Right lobe of liver (tissue), 6 donors: ENCODE measurements at regions not wholly inside any gene's neighbourhood (a gene's known extent, or its start where the extent isn't known, plus 50 kb on each side); places are given as distances from the start of the nearest gene placed in this dataset.
A peak's percentile ranks its signal among the peaks of the same experiment; 100 is the strongest.

ENCODE experiments used
- ATAC-seq, 4 donors: fragments of 200-7000 bp; cut with Tn5 transposase; one replicate each; pipeline ENCODE4 v1.9.1; 2020; ENCODE audit warnings: mild to moderate bottlenecking in 4 of 4, moderate library complexity in 4 of 4
- DNase-seq, 3 donors: peaks; one replicate each; pipeline ENCODE4 v3.0.0-alpha.2; 2020
- H3K27ac ChIP-seq, 3 donors: fragments of 200-600 bp; one replicate each; pipeline ENCODE4 v1.8.0; 2022
- H3K27me3 ChIP-seq, 2 donors: fragments of 200-600 bp; one replicate each; pipeline ENCODE4 v1.8.0; 2022
- H3K36me3 ChIP-seq, 4 donors: fragments of 200-600 bp; sonication (generic) in 1 of 4; one replicate each; pipeline versions ENCODE4 v1.5.1 to v1.8.0; 2017 to 2022; ENCODE audit warnings: control low read depth in 1 of 4
- H3K4me1 ChIP-seq, 4 donors: fragments of 200-600 bp; sonication (generic) in 1 of 4; one replicate each; pipeline versions ENCODE4 v1.5.1 to v1.8.0; 2017 to 2022; ENCODE audit warnings: control low read depth in 1 of 4
- H3K4me3 ChIP-seq, 3 donors: fragments of 200-600 bp; one replicate each; pipeline ENCODE4 v1.8.0; 2022
- H3K9me3 ChIP-seq, 4 donors: fragments of 200-600 bp; sonication (generic) in 1 of 4; one replicate each; pipeline versions ENCODE4 v1.5.1 to v1.8.0; 2017 to 2022; ENCODE audit warnings: control low read depth in 1 of 4
- POLR2A ChIP-seq: fragments of 450-650 bp; IDR thresholded peaks from one replicate; pipeline ENCODE4 v1.6.1; 2017; ENCODE audit warnings: antibody characterized with exemption, mild to moderate bottlenecking
- WGBS: methylation state at CpG from one replicate; pipeline ENCODE4 v1.1.6; 2018; ENCODE audit warnings: low coverage, low lambda C conversion rate; ENCODE audit not compliant: insufficient coverage; ENCODE audit errors: missing lambda C conversion rate; 5-methylcytosine and 5-hydroxymethylcytosine counted together
- intact Hi-C, 2 donors: fragments of 100-400 bp; cut with DNase I; formaldehyde crosslinking; loops; one replicate each; pipeline versions ENCODE4 v1.11.2 to v1.14.1; 2022
- TF ChIP-seq, protein P1 (sequence below), 4 donors: fragments of 200-600 bp in 3 of 4; fragments of 450-650 bp in 1 of 4; IDR thresholded peaks; one replicate each; pipeline versions ENCODE4 v1.5.1 to v1.8.0; 2016 to 2022; ENCODE audit warnings: antibody characterized with exemption in 4 of 4, mild to moderate bottlenecking in 2 of 4
- donor health status: DM: no; HTN: yes; CAD: no.
- donor health status: DM: no; HTN: no; CAD: no.
- donor health status: DM: no; HTN: no; CAD: no.
- donor health status: DM: no; HTN: yes; CAD: no.
- donor health status: DM: no; HTN: yes; CAD: no.

GRCh38 chr3:22908989-22909507, 294.1 kb upstream of the UBE2E2 start:
- no peaks in the 10 kb centered on the region for H3K27me3 ChIP-seq
- H3K9me3 ChIP-seq, result no peaks in the 10 kb centered on the region
- no peak overlapping the region for H3K27ac ChIP-seq
- H3K36me3 ChIP-seq, result no peaks in the 10 kb centered on the region
- 25% methylated on average over 3 of the region's 3 CpGs for WGBS
- ATAC-seq (no peak), DNase-seq (no peak)
- H3K4me1 ChIP-seq, result no peaks in the 10 kb centered on the region
- intact Hi-C loops, result no loop called here
- TF ChIP-seq POLR2A, result no peak
- TF ChIP-seq, protein P1, sequence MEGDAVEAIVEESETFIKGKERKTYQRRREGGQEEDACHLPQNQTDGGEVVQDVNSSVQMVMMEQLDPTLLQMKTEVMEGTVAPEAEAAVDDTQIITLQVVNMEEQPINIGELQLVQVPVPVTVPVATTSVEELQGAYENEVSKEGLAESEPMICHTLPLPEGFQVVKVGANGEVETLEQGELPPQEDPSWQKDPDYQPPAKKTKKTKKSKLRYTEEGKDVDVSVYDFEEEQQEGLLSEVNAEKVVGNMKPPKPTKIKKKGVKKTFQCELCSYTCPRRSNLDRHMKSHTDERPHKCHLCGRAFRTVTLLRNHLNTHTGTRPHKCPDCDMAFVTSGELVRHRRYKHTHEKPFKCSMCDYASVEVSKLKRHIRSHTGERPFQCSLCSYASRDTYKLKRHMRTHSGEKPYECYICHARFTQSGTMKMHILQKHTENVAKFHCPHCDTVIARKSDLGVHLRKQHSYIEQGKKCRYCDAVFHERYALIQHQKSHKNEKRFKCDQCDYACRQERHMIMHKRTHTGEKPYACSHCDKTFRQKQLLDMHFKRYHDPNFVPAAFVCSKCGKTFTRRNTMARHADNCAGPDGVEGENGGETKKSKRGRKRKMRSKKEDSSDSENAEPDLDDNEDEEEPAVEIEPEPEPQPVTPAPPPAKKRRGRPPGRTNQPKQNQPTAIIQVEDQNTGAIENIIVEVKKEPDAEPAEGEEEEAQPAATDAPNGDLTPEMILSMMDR (IDR thresholded peaks at IDR 0.05), result no peak
- H3K4me3 ChIP-seq, result no peak overlapping the region

DNA sequence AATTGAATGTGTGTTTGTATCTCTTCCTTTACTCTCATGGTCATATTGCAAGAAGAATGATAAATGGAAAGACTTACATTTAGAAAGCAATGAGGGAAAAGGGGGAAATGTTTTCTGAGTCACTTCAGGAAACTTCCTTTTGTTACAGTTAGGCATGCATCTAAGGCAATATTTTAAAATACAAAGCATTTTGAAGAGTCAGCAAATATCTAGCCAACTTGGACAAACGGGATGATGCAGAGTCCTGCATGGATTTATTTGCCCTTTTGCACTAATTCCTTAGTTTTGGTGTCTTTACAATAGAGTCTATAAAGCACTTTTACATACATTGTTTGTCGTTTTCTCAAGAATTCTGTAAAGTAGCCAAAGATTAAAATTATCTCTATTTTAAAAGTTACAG, 286.2 kb upstream of the UBE2E2 start:
- no peaks in the 10 kb centered on the region for H3K9me3 ChIP-seq
- H3K27me3 ChIP-seq, result no peaks in the 10 kb centered on the region
- intact Hi-C loops, result no loop called here
- H3K4me1 ChIP-seq, result no peaks in the 10 kb centered on the region
- ATAC-seq, result no peak
- WGBS, result 23% methylated on average over 2 of the region's 2 CpGs
- no peak for DNase-seq
- no peaks in the 10 kb centered on the region for H3K36me3 ChIP-seq
- TF ChIP-seq, protein P1 (IDR thresholded peaks at IDR 0.05), result no peak
- TF ChIP-seq POLR2A, result no peak
- H3K4me3 ChIP-seq, result no peak overlapping the region
- no peak overlapping the region for H3K27ac ChIP-seq

GRCh38 chr3:22920006-22920405, 283.1 kb upstream of the UBE2E2 start:
- no peaks in the 10 kb centered on the region for H3K36me3 ChIP-seq
- intact Hi-C loops, result no loop called here
- ATAC-seq (no peak), DNase-seq (no peak)
- no peaks in the 10 kb centered on the region for H3K4me1 ChIP-seq
- H3K27me3 ChIP-seq, result no peaks in the 10 kb centered on the region
- no peaks in the 10 kb centered on the region for H3K9me3 ChIP-seq
- TF ChIP-seq, protein P1 (IDR thresholded peaks at IDR 0.05), result no peak
- TF ChIP-seq POLR2A, result no peak
- WGBS, result 69% methylated on average over 3 of the region's 3 CpGs
- no peak overlapping the region for H3K27ac ChIP-seq
- H3K4me3 ChIP-seq, result no peak overlapping the region

GRCh38 chr3:22922317-22922716, 280.8 kb upstream of the UBE2E2 start:
- 12% methylated on average over 3 of the region's 3 CpGs for WGBS
- Histone ChIP-seq H3K27me3 (no peaks in the 10 kb centered on the region), H3K9me3 (no peaks in the 10 kb centered on the region), H3K4me1 (no peaks in the 10 kb centered on the region), H3K4me3 (no peak overlapping the region), H3K27ac (no peak overlapping the region), H3K36me3 (no peaks in the 10 kb centered on the region)
- DNase-seq (no peak), ATAC-seq (no peak)
- intact Hi-C loops, result no loop called here
- TF ChIP-seq POLR2A, result no peak
- TF ChIP-seq, protein P1 (IDR thresholded peaks at IDR 0.05), result peak in 3 of 4 donors; percentile 16 to 40 (median 23)

GRCh38 chr3:22923711-22924110, 279.4 kb upstream of the UBE2E2 start:
- Histone ChIP-seq H3K9me3 (no peaks in the 10 kb centered on the region), H3K4me3 (no peak overlapping the region), H3K27me3 (no peaks in the 10 kb centered on the region), H3K4me1 (no peaks in the 10 kb centered on the region), H3K27ac (no peak overlapping the region), H3K36me3 (no peaks in the 10 kb centered on the region)
- no peak for TF ChIP-seq POLR2A
- TF ChIP-seq, protein P1 (IDR thresholded peaks at IDR 0.05), result no peak
- 56% methylated on average over 2 of the region's 2 CpGs for WGBS
- DNase-seq (no peak), ATAC-seq (no peak)
- intact Hi-C loops, result no loop called here
